Adrenal gland (tissue), 5 donors: ENCODE measurements at regions not wholly inside any gene's neighbourhood (a gene's known extent, or its start where the extent isn't known, plus 50 kb on each side); places are given as distances from the start of the nearest gene placed in this dataset.

ENCODE experiments used
- POLR2A ChIP-seq, 2 donors: fragments of 450-650 bp; IDR thresholded peaks; one replicate each; pipeline ENCODE4 v1.6.1; 2017; ENCODE audit warnings: antibody characterized with exemption in 2 of 2, mild to moderate bottlenecking in 2 of 2, moderate library complexity in 1 of 2
- TF ChIP-seq, protein P1 (sequence below), 6 experiments: fragments of 450-650 bp in 4 of 6; fragments of 200-600 bp in 2 of 6; sonication (generic) in 1 of 6; IDR thresholded peaks; 1 replicate in 5 of 6; 2 replicates in 1 of 6; pipeline versions ENCODE4 v1.5.1 to v1.8.0; 2016 to 2021; ENCODE audit warnings: antibody characterized with exemption in 6 of 6, mild to moderate bottlenecking in 2 of 6, moderate library complexity in 1 of 6
- donor health status: DM: no; HTN: no; CAD: no.

DNA sequence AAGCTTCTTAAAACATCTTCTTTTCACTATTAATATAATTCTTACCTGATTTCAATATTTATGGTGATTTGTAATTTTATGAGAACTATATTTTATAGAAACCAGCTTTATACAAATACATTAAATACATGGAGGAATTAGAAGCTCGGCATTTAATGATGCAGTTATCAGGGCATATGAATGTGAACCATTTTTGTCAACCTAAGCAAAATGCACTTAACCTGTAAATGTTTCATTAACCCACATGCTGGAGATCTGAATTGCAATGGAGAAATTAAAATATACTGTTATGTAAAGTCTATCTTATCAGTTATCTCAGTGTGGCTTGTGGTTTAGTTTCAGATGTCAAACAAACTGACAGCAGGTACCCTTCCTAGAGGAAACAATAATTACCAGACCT lies 63.2 kb upstream of the CDH12 start:
- TF ChIP-seq POLR2A (IDR thresholded peaks at IDR 0.05): no peak
- TF ChIP-seq, protein P1, sequence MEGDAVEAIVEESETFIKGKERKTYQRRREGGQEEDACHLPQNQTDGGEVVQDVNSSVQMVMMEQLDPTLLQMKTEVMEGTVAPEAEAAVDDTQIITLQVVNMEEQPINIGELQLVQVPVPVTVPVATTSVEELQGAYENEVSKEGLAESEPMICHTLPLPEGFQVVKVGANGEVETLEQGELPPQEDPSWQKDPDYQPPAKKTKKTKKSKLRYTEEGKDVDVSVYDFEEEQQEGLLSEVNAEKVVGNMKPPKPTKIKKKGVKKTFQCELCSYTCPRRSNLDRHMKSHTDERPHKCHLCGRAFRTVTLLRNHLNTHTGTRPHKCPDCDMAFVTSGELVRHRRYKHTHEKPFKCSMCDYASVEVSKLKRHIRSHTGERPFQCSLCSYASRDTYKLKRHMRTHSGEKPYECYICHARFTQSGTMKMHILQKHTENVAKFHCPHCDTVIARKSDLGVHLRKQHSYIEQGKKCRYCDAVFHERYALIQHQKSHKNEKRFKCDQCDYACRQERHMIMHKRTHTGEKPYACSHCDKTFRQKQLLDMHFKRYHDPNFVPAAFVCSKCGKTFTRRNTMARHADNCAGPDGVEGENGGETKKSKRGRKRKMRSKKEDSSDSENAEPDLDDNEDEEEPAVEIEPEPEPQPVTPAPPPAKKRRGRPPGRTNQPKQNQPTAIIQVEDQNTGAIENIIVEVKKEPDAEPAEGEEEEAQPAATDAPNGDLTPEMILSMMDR (IDR thresholded peaks at IDR 0.05): no peak
